Esophagus squamous epithelium (tissue), 4 donors: ENCODE measurements at regions not wholly inside any gene's neighbourhood (a gene's known extent, or its start where the extent isn't known, plus 50 kb on each side); places are given as distances from the start of the nearest gene placed in this dataset.

ENCODE experiments used
- POLR2A ChIP-seq, 4 donors: fragments of 450-650 bp; IDR thresholded peaks; one replicate each; pipeline ENCODE4 v1.6.1; 2017; ENCODE audit warnings: antibody characterized with exemption in 4 of 4, mild to moderate bottlenecking in 4 of 4, moderate library complexity in 3 of 4
- TF ChIP-seq, protein P1 (sequence below), 6 experiments: fragments of 450-650 bp in 4 of 6; fragments of 200-600 bp in 2 of 6; sonication (generic) in 2 of 6; IDR thresholded peaks; one replicate each; pipeline ENCODE4 v1.5.1; 2016 to 2019; ENCODE audit warnings: antibody characterized with exemption in 6 of 6, mild to moderate bottlenecking in 4 of 6, moderate library complexity in 4 of 6

- TF ChIP-seq, protein P1, sequence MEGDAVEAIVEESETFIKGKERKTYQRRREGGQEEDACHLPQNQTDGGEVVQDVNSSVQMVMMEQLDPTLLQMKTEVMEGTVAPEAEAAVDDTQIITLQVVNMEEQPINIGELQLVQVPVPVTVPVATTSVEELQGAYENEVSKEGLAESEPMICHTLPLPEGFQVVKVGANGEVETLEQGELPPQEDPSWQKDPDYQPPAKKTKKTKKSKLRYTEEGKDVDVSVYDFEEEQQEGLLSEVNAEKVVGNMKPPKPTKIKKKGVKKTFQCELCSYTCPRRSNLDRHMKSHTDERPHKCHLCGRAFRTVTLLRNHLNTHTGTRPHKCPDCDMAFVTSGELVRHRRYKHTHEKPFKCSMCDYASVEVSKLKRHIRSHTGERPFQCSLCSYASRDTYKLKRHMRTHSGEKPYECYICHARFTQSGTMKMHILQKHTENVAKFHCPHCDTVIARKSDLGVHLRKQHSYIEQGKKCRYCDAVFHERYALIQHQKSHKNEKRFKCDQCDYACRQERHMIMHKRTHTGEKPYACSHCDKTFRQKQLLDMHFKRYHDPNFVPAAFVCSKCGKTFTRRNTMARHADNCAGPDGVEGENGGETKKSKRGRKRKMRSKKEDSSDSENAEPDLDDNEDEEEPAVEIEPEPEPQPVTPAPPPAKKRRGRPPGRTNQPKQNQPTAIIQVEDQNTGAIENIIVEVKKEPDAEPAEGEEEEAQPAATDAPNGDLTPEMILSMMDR (IDR thresholded peaks at IDR 0.05), result no peak
- no peak for TF ChIP-seq POLR2A (IDR thresholded peaks at IDR 0.05)
Observed at GRCh38 chr3:168152149-168152548, 56.4 kb upstream of the GOLIM4 start.
